HK-2 (cell line): ENCODE measurements at regions not wholly inside any gene's neighbourhood (a gene's known extent, or its start where the extent isn't known, plus 50 kb on each side); places are given as distances from the start of the nearest gene placed in this dataset.
"Not testable (repeated sequence)": the region's sequence is repeated elsewhere in the genome, so short reads cannot be mapped to it uniquely, and the experiment has no call there.

Experiments
- DNase-seq: peaks from one replicate; pipeline ENCODE4 v3.0.0-alpha.2; 2018; ENCODE audit not compliant: unreplicated experiment

DNA sequence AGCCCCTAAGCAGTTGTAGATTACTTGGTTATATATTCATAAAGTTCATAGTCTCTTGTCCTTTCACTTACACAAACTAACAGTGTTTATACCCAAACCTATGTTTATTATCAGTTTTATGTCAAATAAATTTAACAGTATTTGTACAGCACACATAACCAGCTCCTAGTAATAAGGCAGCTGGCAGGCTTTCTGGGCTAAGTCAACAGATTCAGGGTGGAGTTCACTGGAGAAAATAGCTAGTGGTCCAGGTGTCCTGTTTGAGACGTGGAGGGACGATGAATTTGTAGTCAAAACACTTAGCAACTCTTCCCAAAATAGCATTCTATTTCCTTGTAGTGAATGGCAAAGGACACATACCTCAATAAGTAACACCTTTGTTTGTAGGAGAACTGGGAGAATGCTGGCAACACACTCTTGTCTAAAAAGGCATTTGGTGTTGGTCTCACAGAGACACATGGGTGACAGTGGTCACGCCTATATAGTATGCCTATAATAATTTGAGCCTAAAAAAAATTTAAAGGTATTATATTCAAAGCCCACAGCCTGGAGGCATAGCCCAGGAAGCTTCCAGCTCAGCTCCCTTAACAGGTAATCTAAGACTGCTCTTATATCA, 156.4 kb upstream of the CARMIL1 start:
- DNase-seq = no peak

GRCh38 chr6:25124216-25124715, 154.9 kb upstream of the CARMIL1 start:
- DNase-seq = no peak

GRCh38 chr6:25125736-25126135, 153.4 kb upstream of the CARMIL1 start:
- DNase-seq = no peak

- no peak for DNase-seq
Observed at GRCh38 chr6:25127076-25127837, 151.9 kb upstream of the CARMIL1 start.

GRCh38 chr6:25130518-25130917, 148.7 kb upstream of the CARMIL1 start:
- DNase-seq = no peak

- DNase-seq = no peak
Observed at GRCh38 chr6:25132934-25133333, 146.2 kb upstream of the CARMIL1 start.

- DNase-seq = no peak
Observed at GRCh38 chr6:25133568-25133967, 145.6 kb upstream of the CARMIL1 start.

DNA sequence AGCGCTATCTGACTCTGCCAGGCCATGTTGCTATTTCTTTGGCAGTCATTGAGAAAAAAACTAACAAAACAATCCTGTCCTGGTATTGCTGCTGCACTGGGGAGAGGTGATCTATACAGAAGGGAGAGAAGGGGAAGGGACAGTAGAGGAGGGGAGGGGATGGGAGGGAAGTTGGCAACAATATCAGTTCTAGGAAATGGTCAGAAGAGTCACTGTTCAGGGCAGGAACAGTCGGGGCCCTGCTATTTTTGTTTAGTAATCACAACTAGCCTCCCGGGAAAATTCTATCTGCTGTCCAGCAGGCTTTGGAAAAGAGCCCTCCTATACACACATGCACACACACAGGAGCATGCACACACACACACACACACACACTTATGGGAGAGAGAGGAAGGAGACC, 142.3 kb upstream of the CARMIL1 start:
- DNase-seq = no peak

DNA sequence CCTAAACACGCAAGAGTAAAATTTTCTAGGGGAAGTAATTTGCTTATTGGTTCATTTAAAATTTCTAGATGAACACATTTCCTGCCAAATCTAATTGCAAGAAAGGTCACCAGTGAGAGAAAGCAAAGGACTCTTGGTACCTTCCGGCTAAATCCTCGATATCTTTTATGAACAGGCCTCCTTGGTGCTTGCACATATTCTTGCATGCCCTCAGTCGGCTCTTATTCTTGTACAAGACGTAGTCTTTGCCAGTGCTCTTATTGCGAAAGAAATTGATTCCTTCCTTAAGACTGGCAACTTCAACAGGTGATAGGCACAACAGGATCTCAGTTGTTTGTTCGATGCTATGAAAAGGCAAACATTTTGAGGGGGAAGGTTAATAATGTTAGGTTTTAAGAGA, 141.7 kb upstream of the CARMIL1 start:
- no peak for DNase-seq

- DNase-seq = no peak
Observed at GRCh38 chr6:25137916-25138232, 141.3 kb upstream of the CARMIL1 start.

DNA sequence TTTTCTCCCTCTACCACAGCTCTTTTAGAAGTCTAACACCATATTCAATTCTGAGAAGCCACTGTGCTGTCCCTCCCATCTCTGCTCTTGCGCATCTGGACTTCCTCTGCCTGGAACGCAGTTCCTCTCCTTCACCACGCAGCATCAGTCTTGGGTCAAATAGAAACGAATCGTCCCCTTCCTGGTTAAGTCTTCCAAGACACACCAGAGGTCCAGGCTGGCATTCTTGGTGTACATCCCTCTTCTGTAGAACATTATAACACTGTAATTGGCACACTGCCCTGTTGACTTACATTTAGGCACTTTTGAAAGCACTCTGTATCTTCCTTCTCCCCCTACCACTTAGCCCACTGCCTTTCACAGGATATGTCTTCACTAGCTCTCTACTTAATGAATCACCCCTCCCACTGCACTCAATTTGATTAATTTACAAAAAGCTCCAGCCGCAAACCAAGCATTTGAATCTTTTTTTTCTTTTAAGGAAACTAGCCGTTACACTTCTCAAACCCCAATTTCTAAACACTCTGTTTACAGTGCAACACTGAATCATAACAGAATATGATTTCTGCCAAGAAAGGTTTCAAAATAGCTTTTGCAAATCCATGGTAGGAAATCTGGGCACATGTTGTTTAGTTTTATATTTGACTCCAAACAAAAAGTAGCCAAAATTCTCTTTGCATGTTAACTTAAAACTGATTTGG, 140.8 kb upstream of the CARMIL1 start:
- DNase-seq = no peak

DNA sequence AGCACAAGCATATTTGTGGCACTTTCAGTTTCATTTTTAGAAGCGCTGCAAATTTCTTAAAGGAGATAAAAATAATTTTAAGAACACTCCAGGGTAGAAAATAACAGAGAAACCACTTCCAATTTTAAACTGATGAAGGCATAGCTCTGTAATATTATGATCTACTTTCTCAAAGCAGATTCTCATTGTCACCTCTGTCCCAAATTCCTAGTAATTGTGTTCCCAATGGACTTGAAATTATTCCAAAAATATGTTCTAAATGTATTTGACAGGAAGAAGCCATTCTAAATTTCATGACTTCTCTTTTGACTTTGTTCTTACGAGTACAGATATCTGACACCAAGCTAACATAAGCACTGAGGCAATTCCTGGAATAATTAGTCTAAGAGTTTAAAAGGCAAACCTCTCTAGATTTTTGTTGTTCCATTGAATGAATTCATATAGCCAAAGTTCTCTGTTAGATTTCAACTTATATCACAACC, 140.2 kb upstream of the CARMIL1 start:
- no peak for DNase-seq

GRCh38 chr6:25139608-25140007, 139.6 kb upstream of the CARMIL1 start:
- not testable (repeated sequence) for DNase-seq

GRCh38 chr6:25142506-25142905, 136.7 kb upstream of the CARMIL1 start:
- no peak for DNase-seq

- DNase-seq = no peak
Observed at GRCh38 chr6:25144919-25145318, 134.3 kb upstream of the CARMIL1 start.

- no peak for DNase-seq
Observed at GRCh38 chr6:25147223-25147622, 132.0 kb upstream of the CARMIL1 start.

GRCh38 chr6:25150031-25150430, 129.1 kb upstream of the CARMIL1 start:
- DNase-seq = no peak

GRCh38 chr6:25150863-25151262, 128.3 kb upstream of the CARMIL1 start:
- DNase-seq = no peak

DNA sequence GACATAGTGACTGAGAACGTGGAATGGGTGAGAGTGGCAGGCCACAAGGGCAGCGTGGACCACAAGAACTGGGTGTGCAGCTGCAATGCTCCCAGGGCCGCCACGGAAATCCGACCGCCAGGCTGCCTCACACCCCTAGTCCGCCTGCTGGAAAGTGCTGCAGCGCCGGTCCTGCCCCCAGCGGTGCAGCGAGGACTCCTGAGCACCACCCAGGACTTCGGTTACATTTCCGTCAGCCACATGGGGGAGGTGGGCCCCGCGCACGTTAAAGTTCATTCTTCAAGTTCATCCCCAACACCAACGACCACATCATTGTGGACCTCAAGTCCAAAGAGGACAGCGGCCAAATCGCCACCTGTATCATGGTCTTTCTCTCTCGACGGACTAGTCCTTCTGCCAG, 126.1 kb upstream of the CARMIL1 start:
- DNase-seq = no peak

GRCh38 chr6:25154034-25154596, 125.1 kb upstream of the CARMIL1 start:
- DNase-seq = no peak

GRCh38 chr6:25155211-25155610, 124.0 kb upstream of the CARMIL1 start:
- DNase-seq = no peak

DNA sequence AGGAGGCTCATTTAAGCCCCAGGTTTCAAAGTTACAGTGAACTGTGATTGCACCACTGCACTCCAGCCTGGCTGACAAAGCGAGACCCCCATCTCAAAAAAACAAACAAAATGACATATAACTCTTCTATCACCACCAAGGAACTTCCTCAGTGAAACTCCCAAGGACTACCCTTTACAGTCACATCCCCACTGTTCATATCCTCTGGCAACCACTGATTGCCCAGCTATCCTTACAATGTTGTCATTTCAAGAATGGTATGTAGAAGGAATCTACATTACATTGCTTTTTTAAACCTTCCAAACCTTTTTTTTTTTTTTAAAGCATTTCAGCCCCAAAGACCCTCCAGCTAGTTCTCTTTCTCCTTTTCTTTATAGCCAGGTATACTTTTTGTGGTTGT, 123.1 kb upstream of the CARMIL1 start:
- no peak for DNase-seq

DNA sequence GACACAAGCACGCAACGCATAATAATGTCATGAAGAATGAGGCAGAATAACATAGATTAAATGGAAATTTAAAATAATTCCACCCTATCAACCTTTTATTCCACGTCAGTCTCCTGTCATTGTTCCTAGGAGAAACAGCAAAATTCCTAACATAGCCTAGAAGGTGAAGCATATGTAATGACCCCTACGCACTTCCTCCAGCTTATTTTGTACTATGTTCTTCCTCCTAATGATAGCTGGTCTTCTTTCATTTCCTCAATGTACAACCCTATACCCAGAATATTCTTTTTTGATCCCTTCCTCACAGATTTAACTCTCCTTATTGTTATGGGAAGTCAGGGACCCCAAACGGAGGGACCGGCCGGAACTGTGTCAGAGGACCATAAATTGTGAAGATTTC, 122.0 kb upstream of the CARMIL1 start:
- DNase-seq = no peak
